ENCODE measurements at regions not wholly inside any gene's neighbourhood (a gene's known extent, or its start where the extent isn't known, plus 50 kb on each side); places are given as distances from the start of the nearest gene placed in this dataset.

DNA sequence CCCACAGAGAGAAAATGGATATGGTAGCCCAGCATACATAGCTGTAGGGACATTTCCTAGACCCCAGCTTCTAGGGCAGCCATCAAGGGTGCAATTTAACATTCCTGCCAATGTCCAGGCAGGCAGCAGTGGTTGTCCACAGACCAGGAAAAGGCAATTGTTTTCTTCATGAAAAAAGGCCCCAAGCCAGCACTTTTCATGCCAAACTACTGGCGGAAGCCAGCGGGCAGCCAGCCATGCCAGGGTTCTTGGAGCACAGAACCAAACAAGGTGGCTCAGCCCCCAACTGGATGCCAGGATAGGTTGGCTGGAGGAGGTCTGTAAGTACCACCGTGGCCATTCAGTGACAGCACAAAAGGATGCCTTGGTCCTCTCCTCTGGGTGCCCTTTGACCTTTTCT, 94.6 kb downstream of the BANF2 start:
- DNase-seq (ENCODE audit: low read depth in 2 of 3, low spot score in 1 of 3): no peak

DNA sequence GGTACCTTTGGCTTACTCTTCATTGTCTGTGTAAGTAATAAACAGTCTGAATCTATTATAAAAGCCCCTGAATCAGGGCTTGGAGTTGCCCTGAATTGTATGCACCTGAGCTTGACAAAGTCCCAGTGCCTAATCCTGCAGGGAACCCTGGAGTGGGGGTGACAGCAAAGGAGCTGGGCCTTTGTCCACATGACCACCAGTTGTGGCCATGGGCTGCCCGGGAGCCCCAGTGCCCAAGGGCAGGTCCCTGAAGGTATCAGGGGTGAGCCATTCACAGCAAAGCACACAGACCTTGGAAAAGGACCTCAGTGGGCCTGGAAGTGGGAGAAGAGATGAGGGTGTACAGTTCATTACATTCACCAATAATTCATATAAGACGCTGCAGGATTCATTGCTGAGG, 94.2 kb downstream of the BANF2 start:
- DNase-seq (ENCODE audit: low read depth in 2 of 3, low spot score in 1 of 3): no peak

DNA sequence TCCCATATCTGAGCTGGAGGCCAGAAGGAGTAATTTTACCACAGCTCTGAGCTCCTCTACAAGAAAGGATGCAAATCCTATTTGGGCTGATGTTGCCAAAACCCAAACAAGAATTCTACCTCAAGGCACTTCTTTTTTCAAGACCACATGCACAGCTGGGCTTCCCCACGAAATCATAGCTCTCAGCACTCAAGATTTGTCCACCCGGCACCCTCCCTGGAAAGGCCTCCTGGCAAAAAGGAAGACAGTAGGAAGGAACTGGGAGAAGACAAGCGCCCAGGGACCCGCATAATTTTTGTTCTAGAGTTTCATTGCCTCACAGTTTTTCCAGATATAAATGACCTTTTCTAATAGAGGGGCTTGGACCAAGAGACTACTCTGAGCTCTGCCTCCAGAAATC, 90.5 kb downstream of the BANF2 start:
- no peak for DNase-seq (ENCODE audit: low read depth in 2 of 3, low spot score in 1 of 3)

DNA sequence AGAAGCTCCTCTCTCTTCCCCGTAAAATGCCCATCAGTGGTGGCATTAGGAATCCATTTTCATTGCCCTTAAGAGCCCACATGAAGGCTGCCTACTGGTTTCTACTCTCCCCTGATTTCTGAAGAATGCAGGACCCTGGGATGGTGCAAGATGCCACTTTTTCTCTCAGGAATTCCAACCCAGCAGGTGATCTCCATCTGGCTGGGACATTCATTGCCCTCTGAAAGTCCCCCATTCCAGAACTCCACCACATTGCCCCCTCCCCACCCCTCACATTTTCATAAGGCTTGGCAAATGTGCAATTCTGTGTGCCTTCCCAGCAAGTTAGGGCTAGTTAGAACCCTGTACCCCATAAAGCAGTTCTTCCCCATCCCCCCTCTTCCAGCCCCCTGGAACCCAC, 88.0 kb downstream of the BANF2 start:
- no peak for DNase-seq (ENCODE audit: low read depth in 2 of 3, low spot score in 1 of 3)

DNA sequence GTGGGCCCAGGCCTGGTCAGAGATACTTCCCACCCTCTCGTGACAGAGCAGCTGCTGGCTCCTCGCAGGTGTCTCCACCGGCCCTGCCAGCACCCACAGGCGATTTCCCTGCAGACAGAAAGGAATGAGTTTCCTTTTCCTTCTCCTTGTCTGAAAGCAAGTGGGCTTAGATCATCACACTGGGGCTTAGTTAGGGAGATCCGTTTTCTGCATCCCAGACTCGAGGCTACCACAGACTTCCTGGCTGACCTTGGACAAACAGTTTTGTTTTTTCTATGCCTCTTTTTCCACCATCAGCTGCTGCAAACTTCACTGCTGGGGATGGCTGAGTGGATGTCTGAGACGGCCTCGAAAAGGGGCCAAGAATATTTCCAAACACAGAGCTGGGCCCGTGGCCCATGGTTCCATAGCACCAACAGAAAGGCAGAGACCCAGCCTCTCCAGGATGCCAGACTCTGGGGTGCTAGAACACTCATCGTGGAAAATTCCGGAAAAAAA, 86.5 kb downstream of the BANF2 start:
- no peak for DNase-seq (ENCODE audit: low read depth in 2 of 3, low spot score in 1 of 3)
